Trophoblast cell (in vitro differentiated cells and primary cell): ENCODE measurements at regions not wholly inside any gene's neighbourhood (a gene's known extent, or its start where the extent isn't known, plus 50 kb on each side); places are given as distances from the start of the nearest gene placed in this dataset.

Source experiments
- DNase-seq, 2 donors: peaks; one replicate each; pipeline ENCODE4 v3.0.0-alpha.2; 2016
- H2AFZ ChIP-seq: 2 replicates; pipeline ENCODE4 v1.6.1; 2013; ENCODE audit warnings: low read length, moderate library complexity, mild to moderate bottlenecking; ENCODE audit not compliant: insufficient read depth, poor library complexity
- H2AK5ac ChIP-seq: 2 replicates; pipeline ENCODE4 v1.6.1; 2013; ENCODE audit warnings: mild to moderate bottlenecking, low read length
- H2BK120ac ChIP-seq: 2 replicates; pipeline ENCODE4 v1.6.1; 2013; ENCODE audit warnings: low read length, mild to moderate bottlenecking, moderate library complexity; ENCODE audit not compliant: insufficient read depth, poor library complexity
- H2BK12ac ChIP-seq: 2 replicates; pipeline ENCODE4 v1.6.1; 2013; ENCODE audit warnings: mild to moderate bottlenecking, low read length, moderate library complexity
- H2BK5ac ChIP-seq: 2 replicates; pipeline ENCODE4 v1.6.1; 2013; ENCODE audit warnings: low read length, low read depth, moderate library complexity, mild to moderate bottlenecking; ENCODE audit not compliant: poor library complexity
- H3K14ac ChIP-seq: 2 replicates; pipeline ENCODE4 v1.6.1; 2013; ENCODE audit warnings: mild to moderate bottlenecking, low read length
- H3K18ac ChIP-seq: 2 replicates; pipeline ENCODE4 v1.6.1; 2013; ENCODE audit warnings: mild to moderate bottlenecking, low read length
- H3K23ac ChIP-seq: 2 replicates; pipeline ENCODE4 v1.6.1; 2013; ENCODE audit warnings: low read length
- H3K27ac ChIP-seq: 2 replicates; pipeline ENCODE4 v1.5.1; 2013; ENCODE audit warnings: low read depth, mild to moderate bottlenecking, inconsistent platforms, low read length, moderate library complexity
- H3K27me3 ChIP-seq: 2 replicates; pipeline ENCODE4 v1.6.1; 2013; ENCODE audit warnings: inconsistent platforms, mild to moderate bottlenecking, low read length, moderate library complexity; ENCODE audit not compliant: insufficient read depth
- H3K36me3 ChIP-seq, 2 experiments: 1 replicate in 1 of 2; 2 replicates in 1 of 2; pipeline ENCODE4 v1.6.1; 2013; ENCODE audit warnings: low read length in 2 of 2, mild to moderate bottlenecking in 2 of 2, moderate library complexity in 1 of 2; ENCODE audit not compliant: insufficient read depth in 2 of 2, control insufficient read depth in 1 of 2
- H3K4ac ChIP-seq: 2 replicates; pipeline ENCODE4 v1.6.1; 2013; ENCODE audit warnings: low read depth, mild to moderate bottlenecking, low read length, moderate library complexity
- H3K4me1 ChIP-seq, 2 experiments: 1 replicate in 1 of 2; 2 replicates in 1 of 2; pipeline ENCODE4 v1.6.1; 2013; ENCODE audit warnings: low read length in 2 of 2, mild to moderate bottlenecking in 2 of 2, moderate library complexity in 1 of 2; ENCODE audit not compliant: insufficient read depth in 2 of 2, control insufficient read depth in 1 of 2
- H3K4me2 ChIP-seq: 2 replicates; pipeline ENCODE4 v1.6.1; 2013; ENCODE audit warnings: inconsistent platforms, mild to moderate bottlenecking, low read length, moderate library complexity
- H3K4me3 ChIP-seq: 2 replicates; pipeline ENCODE4 v1.5.1; 2013; ENCODE audit warnings: mild to moderate bottlenecking, low read depth, low read length, inconsistent platforms
- H3K79me1 ChIP-seq: one replicate; pipeline ENCODE4 v1.6.1; 2013; ENCODE audit warnings: low read length
- H3K79me2 ChIP-seq: 2 replicates; pipeline ENCODE4 v1.6.1; 2013; ENCODE audit warnings: low read length, mild to moderate bottlenecking; ENCODE audit not compliant: control insufficient read depth, insufficient read depth, poor library complexity
- H3K9ac ChIP-seq: 2 replicates; pipeline ENCODE4 v1.6.1; 2013; ENCODE audit warnings: mild to moderate bottlenecking, low read length
- H3K9me3 ChIP-seq: 2 replicates; pipeline ENCODE4 v1.6.1; 2013; ENCODE audit warnings: low read depth, mild to moderate bottlenecking, control low read depth, inconsistent platforms, low read length; ENCODE audit not compliant: insufficient read depth
- H4K12ac ChIP-seq: 2 replicates; pipeline ENCODE4 v1.6.1; 2013; ENCODE audit warnings: low read depth, mild to moderate bottlenecking, low read length, moderate library complexity
- H4K8ac ChIP-seq: 2 replicates; pipeline ENCODE4 v1.6.1; 2013; ENCODE audit warnings: low read depth, mild to moderate bottlenecking, low read length, moderate library complexity
- H4K91ac ChIP-seq: one replicate; pipeline ENCODE4 v1.6.1; 2013; ENCODE audit warnings: low read depth, mild to moderate bottlenecking, low read length, moderate library complexity
- WGBS: extraction: QIAGEN DNeasy Blood & Tissue Kit; methylation state at CpG from one replicate; pipeline ENCODE4 v1.1.7; 2013; ENCODE audit warnings: missing lambda C conversion rate; ENCODE audit not compliant: insufficient read length, insufficient coverage; ENCODE audit errors: extremely low coverage; 5-methylcytosine and 5-hydroxymethylcytosine counted together

DNA sequence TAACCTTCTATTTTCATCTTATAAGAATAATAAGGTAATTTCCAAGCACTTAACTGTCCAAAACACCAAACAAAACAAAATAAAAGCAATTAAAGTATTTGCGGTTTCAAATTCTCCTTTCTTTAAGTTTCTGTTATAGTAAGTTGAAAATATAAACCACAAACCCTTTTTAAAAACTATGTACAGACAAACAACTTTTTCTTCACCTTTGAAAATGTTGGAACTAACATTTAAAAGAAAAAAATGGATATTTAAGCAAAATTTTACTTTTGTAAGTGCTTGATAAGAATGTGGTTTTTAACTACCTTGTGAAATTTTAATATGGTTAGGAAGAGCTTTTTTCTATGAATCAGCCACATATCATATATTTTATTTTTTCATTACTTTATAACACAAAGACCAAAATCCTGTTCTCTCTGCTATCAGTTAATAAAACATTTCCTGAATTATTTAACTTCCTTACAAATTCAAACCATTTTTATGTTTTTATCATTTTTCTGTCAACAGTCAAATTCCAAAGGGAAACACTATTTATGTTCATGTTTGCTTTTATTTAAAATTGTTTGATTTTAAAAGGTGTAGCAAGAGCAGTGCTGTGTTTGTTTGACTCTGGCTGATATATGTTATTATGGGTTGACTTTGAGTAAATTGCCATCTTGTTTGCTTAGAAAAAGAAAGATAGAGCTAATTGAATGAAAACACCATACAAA lies 554.1 kb upstream of the KLHL1 start:
- no CpG with 5 or more reads among the region's 1 CpG for WGBS
- H3K79me2 ChIP-seq, result no peaks in the 10 kb centered on the region

DNA sequence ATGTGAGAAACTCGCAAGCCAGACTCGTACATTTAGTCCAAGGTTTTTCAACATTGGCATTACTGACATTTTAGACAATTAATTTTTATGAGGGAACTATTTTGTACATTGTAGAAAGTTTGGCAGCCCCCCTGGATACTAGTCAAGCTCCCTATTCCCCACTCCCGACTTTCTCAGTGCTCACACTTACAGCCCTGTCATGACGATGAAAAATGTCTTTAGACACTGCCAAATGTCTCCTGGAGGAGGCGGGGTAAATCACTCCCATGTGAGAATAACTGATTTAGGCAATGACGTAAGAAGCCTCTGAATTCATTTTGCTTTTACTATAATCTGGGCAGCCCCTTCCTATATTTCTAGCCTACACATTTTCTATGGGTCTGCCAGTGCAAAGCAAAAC lies 535.8 kb upstream of the KLHL1 start:
- Histone ChIP-seq H3K4me2 (no peak overlapping the region), H3K79me1 (no peaks in the 10 kb centered on the region), H4K91ac (no peak overlapping the region), H3K4me1 (no peaks in the 10 kb centered on the region), H3K14ac (no peak overlapping the region), H3K4me3 (no peak overlapping the region), H2AFZ (no peak overlapping the region), H3K18ac (no peak overlapping the region), H3K27me3 (no peaks in the 10 kb centered on the region), H3K9ac (no peak overlapping the region), H2AK5ac (no peak overlapping the region), H4K8ac (no peak overlapping the region), H3K4ac (no peak overlapping the region), H3K27ac (no peak overlapping the region), H2BK12ac (no peak overlapping the region), H4K12ac (no peak overlapping the region), H3K79me2 (no peaks in the 10 kb centered on the region), H2BK5ac (no peak overlapping the region), H2BK120ac (no peak overlapping the region), H3K23ac (no peak overlapping the region), H3K36me3 (no peaks in the 10 kb centered on the region), H3K9me3 (no peaks in the 10 kb centered on the region)
- no peak for DNase-seq
- no CpG with 5 or more reads among the region's 6 CpGs for WGBS

More for the DNA sequence above, 554.1 kb upstream of the KLHL1 start:
- H3K4me1 ChIP-seq, result no peaks in the 10 kb centered on the region
- H3K4ac ChIP-seq, result no peak overlapping the region
- no peak overlapping the region for H2BK5ac ChIP-seq
- DNase-seq, result no peak
- no peak overlapping the region for H2AK5ac ChIP-seq
- H3K4me2 ChIP-seq, result no peak overlapping the region
- no peak overlapping the region for H4K12ac ChIP-seq
- no peak overlapping the region for H4K91ac ChIP-seq
- H3K23ac ChIP-seq, result no peak overlapping the region
- H2BK120ac ChIP-seq, result no peak overlapping the region
- no peak overlapping the region for H2BK12ac ChIP-seq
- H3K9me3 ChIP-seq, result no peaks in the 10 kb centered on the region
- H3K18ac ChIP-seq, result no peak overlapping the region
- no peak overlapping the region for H3K4me3 ChIP-seq
- H3K27ac ChIP-seq, result no peak overlapping the region
- no peaks in the 10 kb centered on the region for H3K79me1 ChIP-seq
- H4K8ac ChIP-seq, result no peak overlapping the region
- no peak overlapping the region for H3K9ac ChIP-seq
- no peak overlapping the region for H2AFZ ChIP-seq
- H3K27me3 ChIP-seq, result no peaks in the 10 kb centered on the region
- H3K14ac ChIP-seq, result no peak overlapping the region
- no peaks in the 10 kb centered on the region for H3K36me3 ChIP-seq

DNA sequence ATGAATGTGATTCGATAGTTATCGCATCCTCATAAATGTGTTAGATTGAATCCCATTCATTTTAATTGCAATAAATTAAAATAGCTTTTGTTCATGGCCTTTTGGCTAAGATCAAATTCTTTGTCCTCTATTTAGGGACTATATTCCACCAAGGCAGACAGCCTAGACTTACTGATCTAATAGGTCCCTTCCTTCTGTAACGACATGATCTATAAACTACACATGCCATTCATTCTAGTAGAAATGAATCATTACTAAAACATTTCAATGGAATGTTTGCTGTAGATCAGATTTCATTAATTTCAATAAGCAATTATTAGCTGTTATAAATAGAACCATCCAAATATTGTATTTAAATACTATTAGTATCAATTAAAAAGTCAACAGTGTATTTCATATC lies 526.6 kb upstream of the KLHL1 start:
- WGBS, result no CpG with 5 or more reads among the region's 3 CpGs
- Histone ChIP-seq H3K4me3 (no peak overlapping the region), H4K8ac (no peak overlapping the region), H2AK5ac (no peak overlapping the region), H3K27me3 (no peaks in the 10 kb centered on the region), H3K4ac (no peak overlapping the region), H3K27ac (no peak overlapping the region), H3K23ac (no peak overlapping the region), H2BK120ac (no peak overlapping the region), H3K4me1 (no peaks in the 10 kb centered on the region), H3K4me2 (no peak overlapping the region), H2BK12ac (no peak overlapping the region), H3K79me1 (no peaks in the 10 kb centered on the region), H2BK5ac (no peak overlapping the region), H4K12ac (no peak overlapping the region), H3K9ac (no peak overlapping the region), H3K36me3 (no peaks in the 10 kb centered on the region), H3K79me2 (no peaks in the 10 kb centered on the region), H3K14ac (no peak overlapping the region), H3K9me3 (no peaks in the 10 kb centered on the region), H3K18ac (no peak overlapping the region), H2AFZ (no peak overlapping the region), H4K91ac (no peak overlapping the region)
- DNase-seq, result no peak

DNA sequence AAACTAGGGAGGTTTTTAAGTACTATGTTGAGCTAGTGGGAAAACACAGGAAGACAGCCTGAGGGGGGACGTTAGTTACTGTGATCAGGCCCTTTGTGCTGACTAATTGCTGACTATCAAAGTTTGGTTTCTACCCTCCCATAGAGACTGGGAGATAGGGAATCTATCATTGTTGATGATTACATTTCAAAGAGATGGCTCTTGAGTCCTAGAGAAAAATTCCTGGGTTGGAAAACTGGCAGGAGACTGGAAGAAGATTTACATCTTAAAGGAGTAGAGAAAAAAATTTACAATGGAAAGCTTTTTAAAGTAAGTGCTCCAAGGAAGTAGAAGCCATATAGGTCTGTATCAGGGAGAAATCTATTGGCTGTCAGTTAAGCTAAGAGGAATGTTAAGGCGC lies 522.0 kb upstream of the KLHL1 start:
- H3K79me2 ChIP-seq, result no peaks in the 10 kb centered on the region
- no peak overlapping the region for H4K12ac ChIP-seq
- no peak overlapping the region for H3K9ac ChIP-seq
- no peak overlapping the region for H3K4me2 ChIP-seq
- no peaks in the 10 kb centered on the region for H3K36me3 ChIP-seq
- no peak overlapping the region for H4K8ac ChIP-seq
- no peak overlapping the region for H3K4ac ChIP-seq
- H2AFZ ChIP-seq, result no peak overlapping the region
- no peak overlapping the region for H2AK5ac ChIP-seq
- no peak overlapping the region for H3K23ac ChIP-seq
- H3K18ac ChIP-seq, result no peak overlapping the region
- H2BK5ac ChIP-seq, result no peak overlapping the region
- no peaks in the 10 kb centered on the region for H3K79me1 ChIP-seq
- H3K4me1 ChIP-seq, result no peaks in the 10 kb centered on the region
- H2BK120ac ChIP-seq, result no peak overlapping the region
- no peak overlapping the region for H3K27ac ChIP-seq
- H3K14ac ChIP-seq, result no peak overlapping the region
- no peaks in the 10 kb centered on the region for H3K27me3 ChIP-seq
- no peak overlapping the region for H4K91ac ChIP-seq
- WGBS, result no CpG with 5 or more reads among the region's 2 CpGs
- DNase-seq, result no peak
- no peaks in the 10 kb centered on the region for H3K9me3 ChIP-seq
- H2BK12ac ChIP-seq, result no peak overlapping the region
- no peak overlapping the region for H3K4me3 ChIP-seq
